ENCODE measurements at regions not wholly inside any gene's neighbourhood (a gene's known extent, or its start where the extent isn't known, plus 50 kb on each side); places are given as distances from the start of the nearest gene placed in this dataset.

DNA sequence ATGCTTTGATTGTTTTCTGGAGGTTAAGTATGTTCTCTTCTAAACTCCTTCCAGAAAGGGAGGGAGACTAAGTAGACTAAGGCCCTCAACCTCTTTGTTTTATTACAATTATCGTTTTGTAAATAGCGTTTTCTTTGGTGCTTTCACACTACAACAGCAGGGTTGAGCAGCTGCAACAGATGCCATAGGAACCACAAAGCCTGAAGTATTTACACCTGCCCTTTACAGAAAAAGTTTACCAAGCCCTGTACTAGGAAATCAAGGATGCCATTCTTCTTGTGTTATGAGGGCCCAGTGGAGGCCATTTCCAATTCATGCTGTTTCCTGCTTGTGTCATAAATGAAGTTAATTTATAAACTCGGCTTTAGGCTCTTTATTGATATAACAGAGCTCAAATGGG, 914.8 kb downstream of the DCDC2C start:
- no peak for DNase-seq

DNA sequence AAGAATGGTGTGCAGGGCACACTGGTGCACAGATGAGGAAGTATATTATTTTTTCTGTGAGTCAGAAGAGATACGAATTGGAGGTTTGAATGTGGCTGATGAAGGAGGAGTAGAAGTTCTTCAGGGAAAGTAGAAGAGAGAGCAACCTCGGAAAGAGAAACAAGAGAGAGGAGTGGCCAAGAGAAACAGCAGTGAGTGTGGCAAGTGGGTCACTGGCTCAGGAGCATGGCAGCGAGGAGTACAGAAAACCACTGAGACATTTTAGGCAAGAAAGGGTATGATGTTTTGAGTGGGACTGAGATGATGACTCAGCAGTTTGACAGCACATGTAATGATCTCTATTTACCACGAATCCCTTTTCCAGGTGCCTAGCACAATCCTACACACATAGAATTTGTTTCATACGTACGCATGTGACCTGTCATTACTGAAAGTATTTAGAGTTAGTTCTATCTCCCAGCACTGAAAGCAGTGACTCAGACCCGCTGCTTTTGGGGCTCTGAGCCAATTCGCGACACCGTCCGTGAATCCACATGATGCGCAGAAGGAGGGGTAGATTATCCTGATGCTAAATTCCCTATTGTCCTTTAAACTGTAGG, 915.4 kb downstream of the DCDC2C start:
- DNase-seq = no peak

DNA sequence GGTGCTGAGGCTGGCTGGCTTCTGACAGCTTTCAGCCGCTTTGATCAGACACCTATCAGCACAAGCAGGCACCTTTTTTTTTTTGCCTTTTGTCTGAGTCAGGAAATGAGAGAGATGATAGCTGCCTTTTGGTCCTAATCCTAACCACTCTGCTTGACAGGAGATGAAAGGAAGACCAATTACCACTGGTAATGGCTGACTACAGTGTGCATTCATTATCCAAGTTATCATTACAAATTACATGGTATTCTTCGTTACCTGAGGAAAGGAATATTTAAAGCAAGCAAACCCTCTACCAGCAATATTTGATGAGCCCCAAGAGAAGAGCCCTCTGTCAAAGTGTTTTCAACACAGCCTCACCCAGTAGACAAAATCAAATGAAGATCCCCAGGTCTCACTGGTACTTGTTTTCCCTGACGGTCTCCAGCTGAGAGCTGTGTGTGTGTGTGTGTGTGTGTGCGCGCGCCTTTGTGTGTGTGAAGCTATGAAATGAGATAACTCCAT, 925.7 kb downstream of the DCDC2C start:
- no peak for DNase-seq

DNA sequence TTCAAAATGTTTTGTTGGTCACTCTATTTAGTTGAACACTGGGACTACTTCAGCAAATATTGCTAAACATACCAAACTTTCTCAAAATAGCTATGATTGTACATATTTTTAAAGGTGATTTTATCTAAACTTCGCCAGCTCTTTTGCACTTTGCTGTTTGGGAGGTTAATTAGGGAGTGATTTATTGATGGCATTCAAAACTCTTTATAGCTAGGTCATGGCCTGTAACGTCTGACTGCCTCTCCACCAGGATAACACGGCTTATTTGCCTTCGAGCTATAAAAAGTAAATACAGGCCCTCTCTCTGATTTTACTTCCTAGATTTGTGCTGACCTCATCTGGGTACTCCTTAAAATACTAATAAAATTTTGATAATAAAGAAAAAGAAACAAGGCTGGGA, 931.9 kb downstream of the DCDC2C start:
- no peak for DNase-seq

DNA sequence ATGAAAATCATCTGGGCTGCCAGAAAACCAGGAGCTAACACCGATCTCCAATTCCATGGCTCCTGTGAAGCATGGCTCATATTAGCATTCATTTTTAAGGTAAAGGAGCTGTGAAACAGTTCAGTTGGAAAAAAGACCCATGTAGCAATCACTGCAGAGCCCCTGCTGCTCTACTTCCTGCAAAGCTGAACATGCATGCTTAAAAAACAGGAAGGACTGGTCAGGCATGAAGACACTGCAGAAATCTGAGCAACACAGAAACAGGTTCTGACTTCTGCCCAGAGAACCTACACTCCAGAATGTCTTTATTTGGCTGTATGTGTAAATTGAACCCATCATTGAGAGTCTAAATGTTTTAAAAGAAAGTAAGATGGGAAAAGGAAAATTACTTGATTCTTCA, 950.6 kb downstream of the DCDC2C start:
- DNase-seq = no peak

DNA sequence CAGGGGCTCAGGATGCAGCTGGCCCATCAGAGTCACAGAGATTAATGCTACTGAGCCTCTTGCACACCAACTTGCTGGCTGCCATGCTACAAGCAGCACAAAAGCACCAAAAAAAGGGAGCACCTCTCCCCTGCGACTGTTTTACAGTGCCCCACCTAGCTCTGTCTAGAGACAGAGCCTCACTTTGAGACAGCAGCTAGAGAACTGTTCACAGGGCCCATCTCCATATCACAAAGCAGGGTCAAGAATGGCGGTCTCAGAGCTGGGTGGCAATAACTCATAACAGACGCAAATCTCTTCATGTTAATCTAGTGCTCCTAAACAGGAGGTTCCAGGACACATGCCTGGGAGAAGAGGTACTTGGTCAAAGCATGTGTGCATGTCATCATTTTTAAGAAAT, 953.0 kb downstream of the DCDC2C start:
- no peak for DNase-seq

DNA sequence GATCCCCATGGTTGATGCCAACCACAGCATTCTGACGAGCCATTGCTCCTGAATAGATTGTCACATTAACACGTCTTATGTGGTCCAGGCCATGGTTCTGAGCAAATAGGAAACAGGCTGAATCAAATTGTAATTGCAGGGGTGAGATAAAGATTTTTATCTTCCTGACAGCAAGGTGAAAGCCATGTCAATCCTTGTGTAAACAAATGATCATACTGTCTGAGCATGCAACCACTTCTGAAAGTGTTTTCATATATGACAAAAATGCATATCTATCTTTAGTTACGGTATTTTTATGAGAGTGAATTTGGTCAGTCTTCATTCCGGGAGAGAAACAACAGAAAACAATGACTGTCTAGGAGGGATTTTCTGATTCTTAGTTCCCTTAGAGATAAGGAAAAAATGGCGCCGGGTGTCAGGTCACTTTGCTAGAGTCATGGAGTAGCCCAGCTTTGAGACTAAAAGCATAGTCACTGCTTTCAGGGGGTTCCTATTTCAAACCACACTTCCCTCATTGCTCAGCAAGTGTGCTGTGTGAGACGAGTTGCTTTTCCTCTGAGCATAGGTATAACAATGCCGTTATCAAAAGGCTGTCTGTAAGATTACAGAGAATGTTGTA, 958.9 kb downstream of the DCDC2C start:
- DNase-seq = no peak

- no peak for DNase-seq
Measured at GRCh38 chr2:4668381-4668780, 965.0 kb downstream of the DCDC2C start.

- DNase-seq = no peak
Measured at GRCh38 chr2:4670331-4670730, 967.0 kb downstream of the DCDC2C start.

- no peak for DNase-seq
Measured at GRCh38 chr2:4673025-4673489, 969.7 kb downstream of the DCDC2C start.

DNA sequence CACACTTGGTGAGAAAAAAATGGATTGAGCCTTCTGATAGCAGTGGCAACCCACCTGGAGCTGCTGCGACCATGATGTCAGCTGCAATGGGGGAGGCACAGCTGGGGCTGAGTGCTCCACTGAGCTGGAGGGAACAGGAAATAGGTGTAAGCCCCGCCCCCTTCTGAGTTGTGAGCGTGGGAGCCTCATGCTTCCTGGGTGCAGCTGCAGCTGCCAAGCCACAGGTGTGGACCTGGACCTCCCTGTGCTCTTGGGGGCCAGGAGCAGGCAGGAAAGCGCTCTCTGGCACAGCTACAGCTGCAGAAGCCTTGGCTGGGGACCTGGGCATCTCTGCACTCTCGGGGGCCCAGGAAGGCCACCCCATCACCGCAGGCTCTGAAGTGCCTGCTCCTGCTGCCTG, 970.6 kb downstream of the DCDC2C start:
- no peak for DNase-seq

- no peak for DNase-seq
Measured at GRCh38 chr2:4675295-4675694, 971.9 kb downstream of the DCDC2C start.

DNA sequence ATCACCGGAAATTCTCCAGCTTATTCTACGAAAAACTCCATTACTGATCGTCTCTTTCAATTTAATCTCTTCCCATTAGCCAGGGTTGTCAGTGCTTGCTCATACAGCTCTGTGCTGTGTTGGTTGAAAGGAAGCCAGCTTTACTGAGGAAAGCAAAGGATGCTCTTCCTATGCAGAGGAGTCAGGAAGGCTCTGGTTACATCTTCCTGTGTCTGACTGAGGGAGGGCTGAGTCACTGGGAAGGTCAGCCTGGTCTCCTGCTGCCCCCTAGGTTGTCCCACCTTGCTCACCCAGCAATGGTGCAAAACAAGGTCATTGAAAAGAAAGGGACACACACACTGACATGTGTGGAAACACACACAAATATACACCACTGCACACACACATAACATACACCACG, 975.6 kb downstream of the DCDC2C start:
- no peak for DNase-seq

GRCh38 chr2:4679391-4679790, 976.0 kb downstream of the DCDC2C start:
- DNase-seq = no peak

DNA sequence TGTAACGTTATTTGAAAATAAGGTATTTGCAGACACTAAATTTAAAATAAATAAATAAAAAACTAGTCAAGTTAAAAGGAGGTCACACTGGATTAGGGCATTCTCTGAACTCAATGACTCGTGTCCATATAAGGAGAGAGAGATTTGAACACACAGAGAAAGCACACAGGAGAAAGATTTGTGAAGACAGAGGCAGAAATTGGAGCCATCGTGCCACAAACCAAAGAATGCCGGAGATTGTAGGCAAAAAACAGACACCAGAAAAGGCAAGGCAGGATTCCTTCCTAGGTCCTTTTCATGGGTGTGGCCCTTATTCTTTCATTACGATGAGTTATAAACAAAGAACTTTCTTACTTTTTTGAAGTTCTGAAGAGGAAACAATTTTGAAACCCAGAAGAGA, 981.5 kb downstream of the DCDC2C start:
- DNase-seq = no peak

DNA sequence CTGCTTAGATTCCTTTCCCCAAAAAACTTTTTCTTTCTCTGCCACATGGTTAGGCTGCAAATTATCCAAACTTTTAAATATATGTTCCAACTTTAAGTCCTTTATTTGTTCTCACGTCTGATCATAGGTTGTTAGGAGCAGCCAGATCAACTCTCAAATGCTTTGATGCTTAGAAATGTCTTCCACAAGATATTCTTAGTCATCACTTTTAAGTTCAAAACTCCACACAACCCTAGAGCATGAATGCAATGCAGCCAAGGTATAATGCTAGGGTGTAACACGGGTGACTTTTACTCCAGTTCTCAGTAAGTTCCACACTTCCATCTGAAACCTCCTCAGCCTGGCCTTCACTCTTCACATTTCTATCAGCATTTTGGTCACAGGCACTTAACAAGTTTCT, 987.5 kb downstream of the DCDC2C start:
- DNase-seq = no peak

GRCh38 chr2:4693266-4693665, 989.9 kb downstream of the DCDC2C start:
- no peak for DNase-seq

- DNase-seq = no peak
Measured at GRCh38 chr2:4695281-4695861, 992.0 kb downstream of the DCDC2C start.

DNA sequence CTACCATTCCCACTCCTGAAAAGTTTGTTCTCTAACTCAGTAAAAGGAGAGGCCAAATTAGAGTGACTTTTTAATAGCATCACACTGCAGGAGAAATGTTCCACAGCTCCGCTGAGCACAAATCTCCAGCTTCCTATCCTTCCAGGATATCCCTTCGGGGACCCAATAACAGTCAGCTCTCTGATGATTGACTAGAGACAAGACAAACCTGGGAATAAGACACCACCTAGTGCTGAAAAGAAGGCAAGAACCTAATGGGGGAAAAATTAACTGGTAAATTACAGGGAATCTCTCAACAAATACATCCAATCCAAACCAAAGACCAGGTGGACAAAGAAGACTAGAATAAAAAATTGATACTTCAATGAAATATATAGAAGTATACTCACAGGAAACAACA, 977.1 kb upstream of the SOX11 start:
- no peak for DNase-seq

DNA sequence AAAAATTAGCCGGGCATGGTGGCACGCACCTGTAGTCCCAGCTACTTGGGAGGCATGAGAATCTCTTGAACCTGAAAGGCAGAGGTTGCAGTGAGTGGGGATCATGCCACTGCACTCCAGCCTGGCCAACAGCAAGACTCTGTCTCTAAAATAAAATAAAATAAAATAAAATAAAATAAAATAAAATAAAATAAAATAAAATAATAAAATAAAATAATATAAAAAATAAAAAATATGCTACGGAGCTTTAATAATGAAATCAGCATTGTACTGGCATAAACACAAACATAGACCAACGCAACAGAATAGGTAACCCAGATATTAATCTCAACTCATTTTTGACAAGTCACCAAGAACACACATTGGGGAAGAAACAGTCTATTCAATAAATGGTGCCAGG, 973.4 kb upstream of the SOX11 start:
- DNase-seq = no peak

DNA sequence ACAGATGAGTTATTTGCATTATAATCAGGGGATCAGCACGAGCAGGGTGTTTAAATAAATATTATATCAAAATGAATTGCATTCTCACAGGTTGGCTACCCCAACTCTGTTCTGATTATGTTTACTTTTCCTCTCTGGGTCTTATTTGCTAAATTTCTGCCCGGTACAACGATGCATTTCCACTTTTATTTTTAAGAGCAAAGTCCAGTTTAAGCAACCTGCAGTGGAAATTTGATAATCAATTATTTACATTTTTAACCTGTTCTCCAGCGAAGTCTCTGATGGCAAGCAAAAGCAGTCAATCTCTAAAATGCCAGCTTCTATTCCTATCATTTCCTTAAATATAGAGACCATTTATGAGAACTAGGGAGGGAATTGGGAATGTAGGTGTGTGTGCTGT, 966.6 kb upstream of the SOX11 start:
- DNase-seq = no peak

GRCh38 chr2:4732560-4732959, 959.6 kb upstream of the SOX11 start:
- no peak for DNase-seq

DNA sequence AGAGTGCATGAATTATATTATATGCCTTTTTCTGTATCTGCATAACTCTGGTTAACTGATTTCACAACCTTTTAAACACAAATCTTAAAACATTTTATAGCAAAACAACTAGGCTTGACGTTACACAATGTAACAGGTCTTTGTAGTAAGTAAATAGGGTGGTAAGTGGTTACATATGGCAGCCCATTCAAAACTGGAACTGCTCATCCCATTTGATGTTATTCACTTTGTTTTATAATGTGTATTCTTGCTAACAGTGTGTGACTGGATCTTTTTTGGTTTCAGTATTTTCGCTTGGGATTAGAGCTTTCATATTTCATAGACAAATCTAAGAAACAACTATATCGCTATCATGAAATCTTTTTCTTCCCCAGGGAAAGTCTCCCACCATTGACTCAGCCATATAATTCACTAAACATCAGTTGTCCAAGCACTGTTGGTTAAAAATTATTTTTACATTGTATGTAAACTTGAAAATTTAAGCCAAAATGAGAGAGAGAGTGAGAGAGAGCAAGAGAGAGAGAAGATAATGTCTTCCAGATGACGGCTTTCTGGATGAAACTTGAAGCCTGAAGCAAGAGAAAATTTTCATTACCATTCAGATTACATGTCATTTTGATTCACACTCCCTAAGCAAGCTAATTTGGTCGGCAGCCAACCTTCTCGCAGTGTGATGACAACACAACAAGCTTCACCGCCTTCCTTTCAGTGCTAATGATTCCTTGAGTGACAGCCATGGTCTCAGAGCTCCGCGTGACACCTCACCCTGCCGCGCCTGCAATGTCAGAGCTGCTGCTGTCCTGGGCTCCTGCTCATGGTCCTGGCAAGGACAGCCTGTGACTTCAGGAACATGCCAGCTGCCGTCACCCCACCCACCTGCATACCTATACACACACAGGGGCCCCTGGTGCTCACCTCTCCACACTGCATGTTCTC, 946.9 kb upstream of the SOX11 start:
- DNase-seq = no peak
